GM18511 (cell line): ENCODE measurements at regions not wholly inside any gene's neighbourhood (a gene's known extent, or its start where the extent isn't known, plus 50 kb on each side); places are given as distances from the start of the nearest gene placed in this dataset.
"Not testable (repeated sequence)": the region's sequence is repeated elsewhere in the genome, so short reads cannot be mapped to it uniquely, and the experiment has no call there.

Experiments
- ATAC-seq: cut with Tn5 transposase; IDR thresholded peaks from one replicate; pipeline ENCODE4 v1.9.1; 2021; ENCODE audit warnings: mild to moderate bottlenecking, moderate library complexity; ENCODE audit not compliant: unreplicated experiment

DNA sequence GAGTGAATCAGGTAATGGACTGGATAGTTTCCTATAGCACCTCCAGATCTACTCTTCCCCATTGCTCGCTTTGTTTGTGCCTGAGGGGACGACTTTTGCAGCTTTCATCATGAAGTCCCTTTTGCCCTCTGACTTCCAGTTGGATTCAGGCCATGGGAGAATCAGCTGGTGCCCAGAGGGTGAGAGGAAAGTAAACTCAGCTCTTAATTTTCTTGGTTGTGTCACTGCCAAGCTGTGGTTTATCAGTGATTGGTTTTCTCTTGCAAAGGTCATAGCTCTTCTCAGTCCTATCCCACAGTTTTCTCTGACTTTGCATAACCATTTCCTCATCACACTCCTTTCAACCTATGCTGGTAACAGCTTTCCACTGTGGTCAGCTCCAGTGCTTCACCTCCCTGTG, 200.1 kb downstream of the KCNJ2 start:
- ATAC-seq = no peak

DNA sequence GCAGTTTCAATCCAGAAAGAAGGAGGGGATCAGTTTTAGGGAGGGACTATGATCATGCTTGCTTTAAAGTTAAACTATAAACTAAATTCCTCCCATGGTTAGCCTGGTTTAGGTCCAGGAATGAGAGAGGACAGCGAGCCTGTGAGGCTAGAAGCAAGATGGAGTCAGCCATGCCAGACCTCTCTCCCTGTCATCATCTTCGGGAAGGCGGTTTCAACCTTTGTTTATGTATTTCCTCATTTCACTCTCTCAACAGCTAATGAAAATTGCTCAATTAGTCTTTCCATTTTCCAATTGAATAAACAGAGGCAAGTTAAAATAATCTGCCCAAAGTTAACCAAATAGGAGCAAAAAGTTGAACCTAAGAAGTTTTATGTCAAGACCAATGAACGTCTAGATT, 201.5 kb downstream of the KCNJ2 start:
- no peak for ATAC-seq

DNA sequence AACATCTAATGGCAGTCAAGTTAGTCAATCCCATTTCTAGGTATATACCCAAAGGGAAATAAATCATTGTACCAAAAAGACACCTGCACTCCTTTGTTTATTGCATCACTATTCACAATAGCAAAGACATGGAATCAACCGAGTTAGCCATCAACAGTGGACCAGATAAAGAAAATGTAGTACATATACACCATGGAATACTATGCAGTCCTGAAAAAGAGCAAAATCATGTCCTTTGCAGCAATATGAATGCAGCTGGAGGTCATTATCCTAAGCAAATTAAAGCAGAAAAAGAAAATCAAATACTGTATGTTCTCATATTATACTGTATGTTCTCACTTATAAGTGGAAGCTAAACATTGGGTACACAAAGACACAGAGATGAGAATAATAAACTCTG, 204.0 kb downstream of the KCNJ2 start:
- no peak for ATAC-seq

DNA sequence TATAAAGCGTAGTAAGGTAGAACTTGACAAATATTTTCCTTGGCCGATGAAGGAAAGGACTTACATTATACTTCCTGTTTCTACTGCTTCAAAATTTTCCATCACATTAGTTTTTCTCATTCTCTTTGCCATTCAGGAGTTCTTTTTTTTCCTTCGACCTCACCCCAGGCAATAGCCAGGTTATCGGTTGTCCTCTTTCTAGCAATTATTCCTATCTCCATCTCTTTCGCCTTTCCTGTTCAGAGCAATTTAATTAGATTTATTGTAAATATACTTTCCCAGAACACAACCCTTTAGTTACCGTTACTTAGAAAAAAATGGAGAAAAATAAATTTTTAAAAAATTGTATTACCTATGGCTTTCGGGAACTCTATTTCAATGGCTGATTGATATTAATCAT, 205.2 kb downstream of the KCNJ2 start:
- ATAC-seq = no peak

DNA sequence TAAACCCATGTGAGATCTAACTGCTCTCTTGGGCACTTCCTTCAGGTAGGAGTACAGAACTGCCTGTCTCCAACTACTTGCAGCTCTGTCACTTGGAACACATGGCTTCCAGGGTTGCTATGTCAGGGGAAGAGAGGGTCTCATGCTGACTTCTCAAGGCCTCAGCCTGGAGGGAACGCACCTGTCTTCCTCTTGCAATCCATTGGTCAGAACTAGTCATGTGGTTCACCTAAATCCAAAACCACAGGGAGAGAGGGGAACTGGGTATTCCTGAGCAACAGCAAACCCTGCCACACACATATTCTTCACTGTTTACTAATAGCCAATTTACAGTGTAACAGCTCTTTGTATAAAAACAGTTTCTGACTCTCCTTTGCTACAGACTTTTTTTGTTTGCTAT, 206.1 kb downstream of the KCNJ2 start:
- ATAC-seq = no peak

DNA sequence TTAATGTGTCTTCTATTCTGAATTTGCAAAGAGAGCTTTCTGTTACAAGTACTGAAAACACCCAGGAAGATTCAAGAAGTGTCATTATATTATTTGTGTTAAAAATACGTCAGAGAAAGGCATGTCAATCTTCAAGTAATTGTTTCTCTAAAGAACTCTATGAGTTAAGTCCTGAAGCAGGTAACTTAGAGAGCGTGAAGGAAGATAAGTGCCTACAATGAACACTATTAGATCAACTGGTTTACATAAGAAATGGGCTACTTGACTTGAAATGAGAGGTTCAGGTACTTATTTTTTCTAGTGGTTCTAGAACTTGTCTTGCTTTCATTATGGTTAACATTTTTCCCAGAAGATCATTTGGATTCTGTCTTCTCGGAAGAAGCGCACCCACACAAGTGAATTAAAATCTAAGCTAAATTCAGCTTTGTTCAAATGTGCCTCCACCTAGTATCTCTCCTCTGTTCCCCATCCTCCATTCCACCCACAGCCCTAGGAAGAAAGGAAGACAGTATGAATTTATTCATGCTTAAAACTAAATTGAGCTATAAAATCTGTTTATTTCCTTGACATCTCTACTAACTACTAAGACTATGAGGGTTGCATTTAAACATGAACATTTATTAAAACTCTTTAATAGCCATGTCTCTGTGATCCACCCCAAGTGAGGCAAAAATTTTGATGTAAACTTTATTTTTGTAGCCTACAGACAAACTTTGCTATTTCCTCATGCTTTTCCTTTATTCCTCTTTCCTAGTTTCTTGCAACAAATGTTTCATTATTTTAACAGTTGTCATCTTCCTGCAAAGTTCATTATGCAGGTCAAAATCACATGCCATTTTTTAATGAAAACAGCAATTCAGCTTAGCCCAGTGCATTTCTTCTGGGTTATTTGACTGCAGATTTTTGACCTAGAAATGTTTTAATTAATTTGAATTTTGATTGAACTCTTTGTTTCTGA, 206.8 kb downstream of the KCNJ2 start:
- ATAC-seq = no peak

DNA sequence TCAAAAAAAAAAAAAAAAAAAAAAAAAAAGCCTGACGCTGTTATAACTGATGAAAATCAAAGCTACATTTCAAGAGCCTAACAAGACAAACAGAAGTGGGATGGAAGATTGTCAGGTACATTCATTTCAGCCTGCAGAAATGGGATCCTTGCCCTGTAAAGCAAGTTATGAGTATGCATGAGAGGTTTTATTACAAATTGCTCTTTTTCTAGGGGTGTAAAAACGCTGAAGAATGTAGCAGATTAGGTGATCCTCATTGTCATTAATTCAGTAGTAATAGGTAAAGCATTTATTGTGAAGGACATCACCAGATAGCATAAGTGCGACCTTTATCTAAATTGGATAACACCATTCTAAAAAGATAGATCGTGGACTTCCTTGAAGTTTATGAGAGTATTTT, 208.3 kb downstream of the KCNJ2 start:
- ATAC-seq = no peak

DNA sequence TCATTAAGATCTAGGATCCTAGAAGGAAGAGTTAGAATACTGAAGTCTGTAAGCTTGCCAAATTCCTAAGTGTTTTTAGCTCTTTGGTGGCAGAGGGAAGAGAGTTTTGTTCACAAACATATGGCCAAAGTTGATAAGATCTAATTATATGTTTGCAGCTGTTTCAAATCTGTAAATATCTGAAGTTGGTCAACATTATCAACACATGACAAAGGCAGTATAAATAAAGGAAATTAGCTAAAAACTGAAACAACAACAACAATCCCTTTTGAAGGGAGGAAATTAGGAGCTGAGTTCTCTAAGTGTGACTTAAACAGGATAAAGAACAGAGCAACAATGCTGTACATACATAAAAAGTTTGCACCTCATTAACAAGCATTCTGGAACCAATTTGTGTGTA, 208.7 kb downstream of the KCNJ2 start:
- ATAC-seq = no peak

DNA sequence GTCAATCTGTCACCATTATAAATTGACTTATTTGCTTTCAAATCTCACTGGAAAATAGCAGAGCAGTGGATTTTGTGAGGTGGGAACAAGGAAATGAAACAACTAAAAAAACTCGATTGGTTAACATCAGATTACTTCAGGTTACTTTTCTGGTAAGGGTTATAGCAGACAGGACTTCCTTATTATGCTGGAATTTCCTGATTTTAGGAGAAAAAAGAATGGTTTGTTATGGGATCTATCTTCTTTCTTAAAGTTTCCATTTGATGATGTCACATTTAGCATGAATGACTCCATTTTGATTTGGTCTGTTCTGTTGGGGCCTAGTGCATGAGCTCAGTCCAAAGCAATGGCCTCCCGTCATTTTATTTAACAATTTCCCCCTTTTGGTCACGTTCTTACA, 210.6 kb downstream of the KCNJ2 start:
- ATAC-seq = no peak

DNA sequence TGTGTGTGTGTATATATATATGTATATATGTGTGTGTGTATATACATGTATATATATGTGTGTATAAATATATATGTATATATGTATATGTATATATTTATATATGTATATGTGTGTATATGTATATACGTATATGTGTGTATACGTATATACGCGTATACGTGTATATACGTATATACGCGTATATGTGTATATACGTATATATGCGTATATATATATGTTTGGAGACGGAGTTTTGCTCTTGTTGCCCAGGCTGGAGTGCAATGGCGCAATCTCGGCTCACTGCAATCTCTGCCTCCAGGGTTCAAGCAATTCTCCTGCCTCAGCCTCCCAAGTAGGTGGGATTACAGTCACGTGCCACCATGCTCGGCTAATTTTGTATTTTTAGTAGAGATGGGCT, 212.6 kb downstream of the KCNJ2 start:
- not testable (repeated sequence) for ATAC-seq

DNA sequence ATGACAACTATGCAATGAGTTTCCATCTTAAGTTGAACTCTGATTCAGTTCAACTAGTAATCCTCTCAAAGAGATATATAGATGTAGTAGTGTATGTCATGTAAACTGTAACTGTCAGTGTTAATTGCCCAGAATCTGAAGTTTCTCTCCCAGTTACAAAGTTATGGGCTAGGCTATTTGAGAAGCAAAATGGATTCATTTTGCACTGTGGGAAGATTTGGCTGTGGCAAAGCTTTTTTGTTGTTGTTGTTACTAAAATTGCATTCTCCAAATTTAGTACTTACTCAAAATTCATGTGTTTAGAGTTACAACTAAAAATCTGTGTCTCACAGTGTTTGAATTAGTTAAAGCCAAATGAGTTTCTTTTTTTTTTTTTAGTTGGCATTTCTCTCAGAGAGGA, 219.0 kb downstream of the KCNJ2 start:
- ATAC-seq = no peak

DNA sequence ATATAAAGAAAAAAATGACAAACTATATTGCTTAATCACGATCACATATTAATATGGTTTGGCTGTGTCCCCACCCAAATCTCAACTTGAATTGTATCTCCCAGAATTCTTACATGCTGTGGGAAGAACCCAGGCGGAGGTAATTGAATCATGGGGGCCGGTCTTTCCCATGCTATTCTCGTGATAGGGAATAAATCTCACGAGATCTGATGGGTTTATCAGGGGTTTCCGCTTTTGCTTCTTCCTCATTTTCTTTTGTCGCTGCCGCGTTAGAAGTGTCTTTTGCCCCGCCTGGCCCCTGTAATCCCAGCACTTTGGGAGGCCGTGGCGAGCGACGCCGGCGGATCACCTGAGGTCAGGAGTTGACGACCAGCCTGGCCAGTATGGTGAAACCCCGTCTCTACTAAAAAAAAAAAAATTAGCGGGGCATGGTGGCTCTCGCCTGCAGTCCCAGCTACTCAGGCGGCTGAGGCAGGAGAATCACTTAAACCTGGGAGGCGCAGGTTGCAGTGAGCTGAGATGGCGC, 220.0 kb downstream of the KCNJ2 start:
- ATAC-seq = not testable (repeated sequence)

DNA sequence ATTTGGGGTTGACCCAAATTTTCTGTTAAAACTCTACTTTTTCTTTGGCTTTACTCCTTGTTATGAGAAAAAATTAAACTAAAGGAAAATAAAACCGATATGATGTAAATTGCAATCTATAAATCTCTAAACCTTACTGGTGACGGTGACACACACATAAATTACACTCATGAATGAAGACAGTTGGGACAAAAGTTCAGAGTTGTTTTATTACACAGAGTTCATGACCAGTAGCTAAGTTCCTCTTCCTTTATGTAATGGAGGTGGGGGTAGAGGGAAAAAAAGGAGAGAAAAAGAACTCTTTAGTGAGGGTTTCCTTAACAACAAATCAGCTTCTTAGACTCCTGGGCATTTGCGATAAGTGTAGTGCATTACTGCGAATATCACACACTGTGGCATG, 220.7 kb downstream of the KCNJ2 start:
- ATAC-seq = no peak

DNA sequence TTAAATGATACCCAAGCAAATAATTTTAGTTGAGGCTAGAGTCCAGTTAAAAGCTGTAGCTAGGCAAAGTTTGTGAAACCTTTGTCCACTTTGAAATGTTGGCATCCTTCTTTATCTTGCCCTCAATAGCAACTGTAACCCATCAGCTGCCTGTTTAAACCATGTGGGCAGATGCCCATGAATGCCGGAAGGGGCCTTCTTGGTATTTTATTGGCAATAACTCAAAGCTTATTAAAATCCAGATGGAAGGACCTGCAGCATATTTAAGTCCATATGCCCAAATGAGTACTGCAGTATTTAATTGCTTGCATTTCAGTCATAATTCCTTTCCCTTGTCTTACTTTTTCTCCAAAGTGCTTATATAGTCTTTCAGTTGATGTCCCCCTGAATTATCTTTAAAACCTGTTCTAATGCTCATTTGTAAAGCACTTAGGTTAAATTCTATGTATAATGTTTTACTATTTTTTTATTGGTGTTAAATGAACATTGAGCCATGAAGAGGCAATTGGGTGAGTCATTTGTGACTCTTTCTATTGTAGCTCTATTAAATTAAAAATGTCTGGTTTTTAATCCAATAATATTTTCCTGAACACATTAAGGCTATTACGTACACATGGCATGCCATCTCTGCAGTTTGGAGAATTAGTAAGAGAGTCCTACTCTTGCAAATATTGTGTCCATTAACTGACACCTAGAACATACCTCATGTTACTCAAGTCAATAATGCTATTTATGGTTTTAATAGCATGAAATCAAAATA, 225.3 kb downstream of the KCNJ2 start:
- no peak for ATAC-seq

DNA sequence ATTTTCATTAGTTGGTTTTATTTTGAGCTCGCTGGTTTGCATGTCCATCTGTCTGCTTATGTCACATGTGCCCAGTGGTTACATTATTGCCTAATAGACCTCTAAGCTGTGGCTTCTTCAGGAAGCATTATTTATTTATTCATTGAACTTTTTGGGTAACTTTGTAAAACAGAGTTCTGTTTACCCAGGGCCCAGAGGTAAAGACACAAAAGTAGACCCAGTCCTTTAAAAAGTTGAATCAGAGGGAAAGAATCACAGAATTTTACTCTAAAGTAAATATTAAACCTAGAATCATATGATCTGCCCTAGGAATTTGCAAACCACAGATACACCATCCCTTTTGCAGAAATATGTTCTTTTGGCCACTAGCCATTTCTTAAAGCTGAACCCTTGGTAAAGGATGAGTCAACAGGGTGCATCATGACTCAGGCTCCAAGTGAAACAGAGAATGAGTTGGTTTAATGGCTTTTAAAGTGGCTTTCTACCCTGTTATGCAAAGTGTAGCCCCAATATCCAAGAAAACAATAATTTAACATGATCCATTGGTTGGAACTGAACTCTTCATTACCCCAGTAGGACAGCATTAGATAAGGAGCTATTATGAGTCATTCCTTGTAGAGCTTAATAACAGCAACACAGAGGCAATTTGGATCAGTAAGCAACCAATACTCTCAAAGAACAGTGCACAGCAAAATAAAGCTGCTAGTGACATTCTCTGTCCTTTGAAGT, 236.3 kb downstream of the KCNJ2 start:
- ATAC-seq = no peak

DNA sequence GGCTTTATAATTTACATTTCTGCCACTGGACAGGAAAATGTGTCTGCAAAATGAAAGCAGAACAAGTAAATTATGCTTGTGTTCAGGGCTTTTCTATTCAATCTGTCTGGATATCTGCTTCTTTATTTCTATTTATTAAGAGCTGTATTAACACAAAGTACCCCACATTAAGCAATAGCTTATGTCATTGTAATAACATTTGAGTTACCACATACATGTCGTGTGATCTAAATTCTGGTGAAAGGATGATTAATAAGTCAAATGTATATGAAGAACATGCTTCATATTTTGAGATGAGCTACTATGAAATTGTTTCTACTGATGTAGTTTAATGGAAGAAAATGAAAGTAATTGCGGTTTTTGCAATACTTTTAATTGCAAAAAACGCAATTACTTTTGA, 238.2 kb downstream of the KCNJ2 start:
- no peak for ATAC-seq

DNA sequence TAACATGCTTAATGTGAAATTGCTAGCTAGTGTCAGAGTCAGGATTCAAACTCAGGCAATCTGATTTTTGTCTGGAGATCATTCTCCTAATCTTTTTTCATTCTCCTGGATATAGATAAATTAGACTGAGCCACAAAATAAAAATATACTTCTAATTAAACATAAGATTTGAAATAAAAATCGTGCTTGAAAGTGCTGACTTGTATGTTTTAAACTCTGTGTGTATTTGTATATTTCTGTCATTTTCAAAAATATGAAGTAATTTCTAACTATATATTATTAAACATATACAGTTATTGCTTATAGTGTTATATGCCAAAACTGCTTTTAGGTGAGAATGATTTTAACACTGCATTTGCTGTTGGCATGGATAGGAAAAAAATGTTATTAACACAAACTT, 239.4 kb downstream of the KCNJ2 start:
- ATAC-seq = no peak

DNA sequence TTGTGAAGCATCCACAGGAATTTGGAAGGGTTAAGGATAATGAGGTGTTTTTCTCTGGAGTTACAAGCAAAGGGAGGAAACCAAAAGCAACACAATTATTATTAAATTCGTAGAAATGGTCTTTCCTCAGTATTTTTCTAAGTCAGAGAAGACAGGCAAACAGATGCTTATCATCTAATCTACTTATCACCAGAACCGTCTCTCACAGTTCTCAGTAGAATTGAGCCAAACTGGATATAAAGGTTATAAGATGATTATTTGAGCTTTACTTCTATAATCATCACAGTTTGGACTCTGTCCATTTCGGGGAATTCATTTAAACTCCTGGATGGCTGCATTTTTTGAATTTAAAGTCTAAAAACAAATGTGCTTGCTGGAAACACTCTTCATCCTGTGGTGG, 245.0 kb downstream of the KCNJ2 start:
- ATAC-seq = no peak

DNA sequence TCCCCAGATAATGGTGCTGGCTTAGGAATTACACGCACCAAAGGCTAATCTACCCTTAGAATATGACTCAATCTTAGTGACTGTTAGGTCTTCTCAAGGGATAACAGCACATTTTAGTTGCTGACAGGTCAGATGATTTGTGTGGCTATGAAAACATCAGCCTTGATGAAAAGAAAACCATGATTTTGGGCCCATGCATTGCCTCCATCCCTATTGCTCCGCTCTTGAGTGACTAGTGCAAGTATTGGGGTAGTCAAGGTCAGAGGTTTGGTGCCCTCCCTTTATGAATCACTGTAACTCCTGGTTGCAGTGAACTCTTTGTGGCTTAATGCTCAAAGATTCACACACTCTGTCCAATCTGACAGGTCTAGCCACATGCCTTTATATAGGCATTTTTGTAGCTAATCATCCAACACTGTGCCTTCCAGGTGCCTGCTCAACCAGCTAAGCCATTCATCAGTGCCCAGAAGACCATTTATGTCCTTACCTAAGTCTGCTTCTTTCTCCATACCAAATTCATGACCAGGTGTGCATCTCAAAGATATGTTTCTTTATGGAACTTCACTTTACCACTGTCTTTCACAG, 251.6 kb downstream of the KCNJ2 start:
- ATAC-seq = no peak

DNA sequence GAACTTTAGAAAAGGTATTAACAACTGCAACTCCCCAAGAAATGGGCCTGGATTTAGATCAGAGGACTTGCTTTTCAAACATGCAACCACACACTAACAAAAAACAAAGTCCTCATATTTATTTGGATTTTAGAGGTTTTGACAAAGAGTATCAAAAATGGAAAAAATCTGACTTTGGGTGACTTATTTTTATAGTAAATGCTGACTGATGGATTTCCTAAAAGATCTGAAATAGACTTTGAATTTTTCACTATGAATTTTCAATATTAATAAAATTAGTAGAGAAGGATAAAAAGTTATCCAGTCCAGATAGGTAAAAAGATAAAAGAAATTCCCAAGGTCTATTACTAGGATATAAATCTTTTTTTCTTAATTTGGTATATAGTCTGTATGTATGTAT, 253.5 kb downstream of the KCNJ2 start:
- no peak for ATAC-seq

DNA sequence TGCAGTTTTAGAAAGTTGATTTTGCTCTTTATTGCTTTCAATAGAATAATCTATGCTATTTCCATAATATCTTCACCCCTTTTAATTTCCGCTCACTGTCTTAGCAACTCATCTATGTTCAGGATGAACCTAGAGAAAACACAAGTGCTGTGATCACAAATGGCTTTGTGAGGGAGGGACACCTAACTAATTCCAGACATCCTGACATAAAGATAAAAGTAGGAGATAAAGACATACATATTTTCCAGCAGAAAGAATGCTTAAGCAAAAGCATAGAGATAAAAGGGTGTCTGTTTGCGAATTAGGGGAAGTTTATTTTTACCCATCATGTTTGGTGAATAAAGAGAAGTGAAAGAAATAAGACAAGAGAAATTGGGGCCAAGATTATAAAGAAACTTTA, 254.2 kb downstream of the KCNJ2 start:
- ATAC-seq = no peak
